Middle frontal gyrus (tissue), 1 donor: ENCODE measurements at regions not wholly inside any gene's neighbourhood (a gene's known extent, or its start where the extent isn't known, plus 50 kb on each side); places are given as distances from the start of the nearest gene placed in this dataset.
"Not testable (repeated sequence)": the region's sequence is repeated elsewhere in the genome, so short reads cannot be mapped to it uniquely, and the experiment has no call there.

Source experiments
- DNase-seq: peaks from one replicate; pipeline ENCODE4 v3.0.0-alpha.2; 2015; ENCODE audit warnings: low spot score; ENCODE audit errors: extremely low spot score

GRCh38 chr12:114131824-114132223 is 165.7 kb upstream of the RBM19 start:
- DNase-seq, result no peak

GRCh38 chr12:114123108-114123507 is 157.0 kb upstream of the RBM19 start:
- no peak for DNase-seq

DNA sequence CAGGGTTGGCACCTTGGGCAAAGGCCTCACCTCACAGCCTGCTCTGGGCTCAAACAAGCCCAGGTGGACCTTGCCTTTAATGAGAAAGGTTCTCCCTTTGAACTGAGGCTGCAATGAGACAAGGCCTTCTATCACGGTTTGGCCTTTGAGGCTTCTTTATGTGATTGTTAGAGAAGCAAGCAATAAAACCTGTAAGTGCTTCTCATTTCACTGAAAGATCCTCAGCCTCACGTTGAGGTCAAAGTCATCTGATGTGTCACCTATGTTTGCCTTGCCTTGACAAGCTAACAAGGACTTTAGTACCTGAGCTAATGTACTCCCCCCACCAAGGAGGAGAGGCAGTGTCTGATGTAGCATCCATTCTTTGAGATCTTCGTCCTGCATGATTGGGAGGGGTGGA is 155.9 kb upstream of the RBM19 start:
- no peak for DNase-seq

GRCh38 chr12:114119316-114119715 is 153.2 kb upstream of the RBM19 start:
- no peak for DNase-seq

DNA sequence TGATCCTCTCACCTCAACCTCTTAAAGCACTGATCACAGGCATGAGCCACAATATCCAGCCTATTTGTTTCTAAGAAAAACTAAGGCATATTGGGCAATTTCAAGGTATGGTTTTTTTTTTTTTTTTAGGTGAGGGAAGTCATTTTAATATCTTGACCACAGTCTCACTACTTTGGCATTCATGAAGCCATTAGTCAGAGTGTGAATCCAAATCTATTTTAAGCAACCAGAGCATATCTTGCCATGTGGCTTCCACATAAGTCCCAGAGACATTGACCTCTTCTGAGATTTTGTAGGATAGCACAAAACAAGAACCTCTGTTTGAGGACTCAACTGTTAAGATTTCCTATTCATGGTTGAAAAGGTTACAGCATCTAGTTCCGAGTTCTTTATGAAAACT is 130.3 kb upstream of the RBM19 start:
- no peak for DNase-seq

- DNase-seq, result no peak
These were observed 127.4 kb upstream of the RBM19 start for GRCh38 chr12:114093520-114093919.

DNA sequence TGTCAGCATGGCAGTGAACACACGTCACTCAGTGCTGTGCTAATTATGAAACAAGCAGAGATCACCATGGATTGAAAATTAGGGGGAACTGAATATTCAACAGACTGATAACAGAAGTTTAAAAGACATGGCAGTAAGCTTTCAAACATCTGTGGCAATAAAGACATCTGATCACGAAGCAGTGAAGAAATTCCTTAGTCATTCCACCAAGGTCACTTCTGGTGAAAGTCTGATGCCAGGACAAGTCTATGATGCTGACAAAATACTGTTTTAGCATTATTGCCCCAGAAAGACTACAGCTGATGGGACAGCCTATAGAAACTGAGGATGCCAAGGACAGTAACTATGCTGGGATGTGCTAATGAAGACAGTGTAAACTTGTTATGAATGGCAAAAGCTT is 126.9 kb upstream of the RBM19 start:
- DNase-seq, result no peak

DNA sequence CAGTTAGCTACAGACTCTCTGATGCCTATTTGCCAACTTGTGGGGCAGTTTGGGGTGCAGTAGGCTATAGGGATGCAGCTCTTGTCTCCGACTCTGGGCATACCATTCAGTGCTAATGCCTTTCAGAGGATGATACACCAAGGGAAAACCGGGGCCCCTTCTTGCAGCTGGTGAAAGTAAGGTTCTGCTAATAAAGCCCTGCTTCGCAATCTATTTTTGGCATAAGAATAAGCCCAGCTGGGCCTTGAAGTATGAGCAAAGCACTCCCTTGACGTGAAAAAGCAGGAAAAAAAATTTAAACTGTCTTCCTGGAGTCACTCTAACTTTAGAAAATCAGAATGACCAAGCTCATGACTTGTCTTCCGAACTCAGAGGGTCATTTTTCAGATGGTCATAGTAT is 124.1 kb upstream of the RBM19 start:
- no peak for DNase-seq

- DNase-seq, result no peak
These were observed 107.0 kb upstream of the RBM19 start for GRCh38 chr12:114073076-114073475.

DNA sequence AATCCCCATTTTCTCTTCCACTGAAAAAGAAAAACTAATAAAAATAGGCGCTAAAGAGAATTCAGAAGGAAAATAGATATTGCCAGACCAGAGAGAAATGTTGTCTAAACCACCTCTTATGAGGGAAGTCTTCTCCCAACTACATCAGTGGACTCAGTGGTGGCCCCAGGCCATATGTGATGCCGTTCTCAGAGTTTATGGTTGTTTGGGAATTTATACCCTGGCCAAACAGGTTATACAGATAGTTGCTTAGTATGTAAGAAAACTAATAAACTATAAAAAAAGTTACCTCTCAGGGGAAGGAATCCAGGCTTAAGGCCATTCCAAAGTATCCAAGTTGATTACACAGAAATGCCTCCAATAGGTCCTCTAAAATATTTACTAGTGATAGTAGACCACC is 103.4 kb upstream of the RBM19 start:
- no peak for DNase-seq

GRCh38 chr12:114064497-114064896 is 98.4 kb upstream of the RBM19 start:
- DNase-seq, result no peak

- DNase-seq, result not testable (repeated sequence)
These were observed 97.9 kb upstream of the RBM19 start for GRCh38 chr12:114064034-114064433.

GRCh38 chr12:114063435-114063834 is 97.3 kb upstream of the RBM19 start:
- DNase-seq, result no peak

DNA sequence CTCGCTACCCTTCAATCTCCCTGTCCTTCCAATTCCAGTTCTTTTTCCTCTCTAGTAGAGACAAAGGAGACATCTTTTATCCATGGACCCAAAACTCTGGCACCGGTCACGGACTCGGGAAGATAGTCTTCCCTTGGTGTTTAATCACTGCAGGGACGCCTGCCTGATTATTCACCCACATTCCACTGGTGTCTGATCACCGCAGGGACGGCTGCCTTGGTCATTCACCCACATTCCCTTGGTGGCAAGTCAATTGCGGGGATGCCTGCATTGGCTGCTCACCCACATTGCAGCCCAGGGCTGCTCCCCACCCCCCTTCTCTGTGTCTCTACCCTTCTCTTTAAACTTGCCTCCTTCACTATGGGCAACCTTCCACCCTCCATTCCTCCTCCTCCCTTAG is 90.2 kb upstream of the RBM19 start:
- not testable (repeated sequence) for DNase-seq

DNA sequence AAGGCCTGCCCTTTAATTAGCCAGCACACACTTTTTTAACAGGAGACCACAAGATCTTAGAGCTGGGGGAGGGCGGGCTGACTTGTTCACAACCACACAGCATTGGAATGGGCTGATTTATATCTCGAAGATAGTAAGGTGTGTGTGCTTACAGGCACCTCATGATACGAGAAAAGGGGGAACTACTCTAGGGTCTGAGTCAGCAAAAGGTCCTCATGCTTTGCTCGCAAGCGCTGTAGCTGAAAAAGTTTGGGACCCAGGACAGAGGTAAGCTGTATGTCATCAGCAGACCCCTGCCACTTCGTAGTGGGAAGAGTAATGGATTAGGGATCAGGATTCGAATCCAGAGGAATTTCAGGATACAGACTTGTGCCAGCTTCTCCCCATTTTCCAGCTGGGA is 88.9 kb upstream of the RBM19 start:
- no peak for DNase-seq

- DNase-seq, result no peak
These were observed 80.3 kb upstream of the RBM19 start for GRCh38 chr12:114046236-114046998.

DNA sequence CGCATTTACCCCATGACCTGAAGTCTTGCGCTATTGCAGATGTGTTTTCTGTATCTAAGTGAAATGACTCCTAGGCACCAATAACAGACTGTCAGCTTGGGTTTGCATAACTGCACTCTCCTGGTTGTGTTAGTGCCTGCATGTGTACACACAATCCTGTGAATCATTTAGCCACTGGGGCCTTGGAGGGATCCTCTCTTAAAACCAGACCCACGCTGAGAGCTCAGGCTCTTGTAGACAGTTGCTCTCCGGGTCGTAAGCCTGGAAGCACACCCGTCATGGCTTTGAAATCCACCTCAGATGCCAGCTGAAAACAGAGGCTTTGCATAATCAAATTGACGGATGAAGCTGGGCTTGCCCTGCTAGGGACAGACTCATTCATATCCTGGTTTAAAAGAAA is 79.2 kb upstream of the RBM19 start:
- no peak for DNase-seq

DNA sequence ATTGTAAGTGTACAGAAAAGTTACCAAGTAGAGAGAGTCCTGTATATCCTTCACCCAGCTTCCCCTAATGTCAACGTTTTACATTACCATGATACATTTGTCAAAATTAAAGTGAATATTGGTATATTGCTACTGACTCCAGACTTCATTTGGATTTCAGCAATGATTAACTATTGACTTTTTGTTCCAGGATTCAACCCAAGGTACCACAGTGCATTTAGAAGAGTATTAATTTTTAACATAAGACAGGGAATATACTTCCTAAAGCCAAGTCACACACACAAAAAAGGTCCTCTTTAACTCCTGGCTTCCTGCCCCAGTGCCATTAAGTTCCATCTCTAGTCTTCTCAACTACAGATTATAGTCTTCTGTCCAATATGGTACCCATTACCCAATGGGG is 75.5 kb upstream of the RBM19 start:
- DNase-seq, result no peak

GRCh38 chr12:114041136-114041535 is 75.0 kb upstream of the RBM19 start:
- DNase-seq, result no peak

DNA sequence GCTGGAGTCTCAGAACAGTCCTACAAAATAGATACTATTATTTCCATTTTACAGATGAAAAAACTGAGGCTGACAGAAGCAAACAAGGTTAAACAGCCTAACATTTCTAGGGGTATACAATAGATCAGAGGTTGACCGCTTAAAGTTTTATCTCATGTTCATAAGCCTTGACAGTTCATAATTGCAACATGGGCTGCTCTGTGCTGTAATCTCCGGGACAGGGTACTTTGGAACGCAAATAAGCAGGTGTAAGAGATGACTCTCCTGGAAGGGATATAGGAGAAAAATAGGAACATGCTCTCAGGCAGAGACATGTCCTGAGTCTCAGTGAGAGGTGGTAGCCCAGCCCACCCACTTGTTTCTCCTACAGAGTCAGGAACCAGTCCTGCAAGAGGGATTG is 72.8 kb upstream of the RBM19 start:
- no peak for DNase-seq

DNA sequence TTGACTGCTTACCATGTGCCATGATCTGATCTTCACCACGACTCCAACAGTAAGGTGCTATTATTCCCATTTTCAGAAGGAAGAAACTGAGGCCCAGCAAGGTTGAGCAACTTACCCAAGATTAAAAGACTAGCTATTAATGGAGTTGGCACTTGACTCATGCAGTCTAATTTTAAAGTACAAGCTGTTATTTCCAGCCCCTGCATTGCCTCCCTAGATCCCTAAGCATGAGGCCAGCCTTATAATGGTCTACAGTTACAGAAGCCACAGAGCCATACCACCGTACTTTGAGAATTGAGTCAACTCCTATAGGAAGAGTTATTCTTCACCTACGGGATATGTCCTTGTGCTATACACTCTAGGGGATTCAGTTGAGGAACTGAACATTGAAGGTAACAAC is 66.7 kb upstream of the RBM19 start:
- no peak for DNase-seq

GRCh38 chr12:114030451-114030850 is 64.3 kb upstream of the RBM19 start:
- no peak for DNase-seq

DNA sequence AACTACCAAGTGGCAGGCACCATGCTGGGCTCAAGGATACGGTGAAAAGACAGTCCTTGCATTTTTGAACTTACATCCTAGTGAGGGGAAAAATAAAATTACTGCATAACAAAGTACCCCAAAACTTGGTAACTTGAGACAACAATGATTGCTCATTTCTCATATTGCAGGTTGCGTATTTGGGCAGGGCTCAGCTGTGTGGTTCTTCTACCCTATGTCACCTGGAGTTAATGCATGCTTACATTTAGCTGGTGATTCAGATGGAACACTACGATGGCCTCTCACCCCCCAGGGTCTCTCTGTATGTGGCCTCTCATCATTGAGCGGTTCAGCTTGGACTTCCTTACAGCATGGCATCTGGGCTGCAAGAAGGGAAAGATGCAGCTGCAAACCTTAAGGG is 60.7 kb upstream of the RBM19 start:
- no peak for DNase-seq

GRCh38 chr12:114025935-114026334 is 59.8 kb upstream of the RBM19 start:
- no peak for DNase-seq
